Left ventricle myocardium inferior (tissue), 1 donor: ENCODE measurements at regions not wholly inside any gene's neighbourhood (a gene's known extent, or its start where the extent isn't known, plus 50 kb on each side); places are given as distances from the start of the nearest gene placed in this dataset.

Experiments
- DNase-seq: peaks from one replicate; pipeline ENCODE4 v3.0.0-alpha.2; 2020
- H3K27ac ChIP-seq: fragments of 200-600 bp; replicated peaks from 2 replicates; pipeline ENCODE4 v1.8.0; 2021
- H3K27me3 ChIP-seq: fragments of 200-600 bp; 2 replicates; pipeline ENCODE4 v1.8.0; 2021; ENCODE audit warnings: low read depth
- H3K36me3 ChIP-seq: fragments of 200-600 bp; 2 replicates; pipeline ENCODE4 v1.8.0; 2021
- H3K4me1 ChIP-seq: fragments of 200-600 bp; 2 replicates; pipeline ENCODE4 v1.8.0; 2021
- H3K4me3 ChIP-seq: fragments of 200-600 bp; 2 replicates; pipeline ENCODE4 v1.8.0; 2021; ENCODE audit warnings: mild to moderate bottlenecking, moderate library complexity
- H3K9me3 ChIP-seq: fragments of 200-600 bp; replicated peaks from 2 replicates; pipeline ENCODE4 v1.8.0; 2021
- intact Hi-C: fragments of 100-400 bp; cut with micrococcal nuclease; formaldehyde crosslinking; loops from one replicate; pipeline ENCODE4 v1.11.0; 2022
- TF ChIP-seq, protein P1 (sequence below): fragments of 200-600 bp; IDR thresholded peaks from 2 replicates; pipeline ENCODE4 v1.8.0; 2021; ENCODE audit warnings: antibody characterized with exemption, mild to moderate bottlenecking, borderline replicate concordance
- donor health status: DM: no; HTN: yes; CAD: no; lungs with severe emphysema.

GRCh38 chr2:146227152-146228019 is 1617.4 kb upstream of the ACVR2A start:
- no peak for DNase-seq
- Histone ChIP-seq H3K27ac (no peak overlapping the region), H3K4me3 (no peak overlapping the region), H3K36me3 (no peaks in the 10 kb centered on the region), H3K4me1 (no peaks in the 10 kb centered on the region), H3K27me3 (no peaks in the 10 kb centered on the region), H3K9me3 (no peaks in the 10 kb centered on the region)
- intact Hi-C loops, result no loop called here
- TF ChIP-seq, protein P1, sequence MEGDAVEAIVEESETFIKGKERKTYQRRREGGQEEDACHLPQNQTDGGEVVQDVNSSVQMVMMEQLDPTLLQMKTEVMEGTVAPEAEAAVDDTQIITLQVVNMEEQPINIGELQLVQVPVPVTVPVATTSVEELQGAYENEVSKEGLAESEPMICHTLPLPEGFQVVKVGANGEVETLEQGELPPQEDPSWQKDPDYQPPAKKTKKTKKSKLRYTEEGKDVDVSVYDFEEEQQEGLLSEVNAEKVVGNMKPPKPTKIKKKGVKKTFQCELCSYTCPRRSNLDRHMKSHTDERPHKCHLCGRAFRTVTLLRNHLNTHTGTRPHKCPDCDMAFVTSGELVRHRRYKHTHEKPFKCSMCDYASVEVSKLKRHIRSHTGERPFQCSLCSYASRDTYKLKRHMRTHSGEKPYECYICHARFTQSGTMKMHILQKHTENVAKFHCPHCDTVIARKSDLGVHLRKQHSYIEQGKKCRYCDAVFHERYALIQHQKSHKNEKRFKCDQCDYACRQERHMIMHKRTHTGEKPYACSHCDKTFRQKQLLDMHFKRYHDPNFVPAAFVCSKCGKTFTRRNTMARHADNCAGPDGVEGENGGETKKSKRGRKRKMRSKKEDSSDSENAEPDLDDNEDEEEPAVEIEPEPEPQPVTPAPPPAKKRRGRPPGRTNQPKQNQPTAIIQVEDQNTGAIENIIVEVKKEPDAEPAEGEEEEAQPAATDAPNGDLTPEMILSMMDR, result no peak

- intact Hi-C loops, result no loop called here
- H3K9me3 ChIP-seq, result no peaks in the 10 kb centered on the region
- H3K4me1 ChIP-seq, result no peaks in the 10 kb centered on the region
- H3K36me3 ChIP-seq, result no peaks in the 10 kb centered on the region
- no peak overlapping the region for H3K27ac ChIP-seq
- TF ChIP-seq, protein P1, result no peak
- no peaks in the 10 kb centered on the region for H3K27me3 ChIP-seq
- H3K4me3 ChIP-seq, result no peak overlapping the region
- no peak for DNase-seq
Observed at GRCh38 chr2:146226077-146226476, 1618.8 kb upstream of the ACVR2A start.

GRCh38 chr2:146221826-146222225 is 1623.0 kb upstream of the ACVR2A start:
- intact Hi-C loops, result no loop called here
- Histone ChIP-seq H3K4me3 (no peak overlapping the region), H3K27me3 (no peaks in the 10 kb centered on the region), H3K36me3 (no peaks in the 10 kb centered on the region), H3K27ac (no peak overlapping the region), H3K4me1 (no peaks in the 10 kb centered on the region), H3K9me3 (peaks cover 10% of the 10 kb centered on the region)
- TF ChIP-seq, protein P1, result no peak
- DNase-seq, result no peak

GRCh38 chr2:146220957-146221356 is 1623.9 kb upstream of the ACVR2A start:
- DNase-seq, result no peak
- TF ChIP-seq, protein P1, result no peak

DNA sequence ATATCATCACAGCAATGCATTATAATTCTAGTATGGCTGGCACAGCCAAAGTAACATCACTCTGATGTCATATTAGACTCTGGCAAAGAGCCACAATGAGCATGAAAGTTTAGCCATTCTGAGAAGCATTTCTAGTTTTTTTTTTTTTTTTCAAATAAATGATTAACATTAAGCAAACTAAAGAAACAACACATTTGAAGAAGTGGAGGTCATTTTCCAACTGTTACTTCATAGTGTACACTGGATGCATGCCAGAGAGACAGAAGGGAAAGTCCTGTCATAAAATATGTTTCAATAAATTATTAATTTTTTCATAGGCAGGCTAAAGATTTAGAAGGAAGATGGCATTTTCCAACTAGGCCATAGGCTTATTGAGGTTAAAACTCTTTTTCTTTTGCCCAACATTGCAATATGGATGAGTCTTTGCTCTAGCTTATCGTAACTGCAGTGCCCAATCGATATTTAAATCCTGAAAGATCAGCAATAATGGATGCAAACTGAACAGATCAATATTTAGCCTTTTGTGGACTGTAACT is 1630.4 kb upstream of the ACVR2A start:
- Histone ChIP-seq H3K9me3 (peaks cover 9% of the 10 kb centered on the region), H3K27me3 (no peaks in the 10 kb centered on the region), H3K36me3 (no peaks in the 10 kb centered on the region), H3K4me1 (no peaks in the 10 kb centered on the region), H3K4me3 (no peak overlapping the region), H3K27ac (no peak overlapping the region)
- TF ChIP-seq, protein P1, result no peak
- no peak for DNase-seq
- intact Hi-C loops, result no loop called here

More at GRCh38 chr2:146220957-146221356, 1623.9 kb upstream of the ACVR2A start:
- no peak overlapping the region for H3K4me3 ChIP-seq
- intact Hi-C loops, result no loop called here
- H3K9me3 ChIP-seq, result peaks cover 14% of the 10 kb centered on the region
- no peaks in the 10 kb centered on the region for H3K4me1 ChIP-seq
- H3K36me3 ChIP-seq, result no peaks in the 10 kb centered on the region
- no peak overlapping the region for H3K27ac ChIP-seq
- no peaks in the 10 kb centered on the region for H3K27me3 ChIP-seq
